KMS-11 (cell line): ENCODE measurements at regions not wholly inside any gene's neighbourhood (a gene's known extent, or its start where the extent isn't known, plus 50 kb on each side); places are given as distances from the start of the nearest gene placed in this dataset.

Source experiments
- H2AFZ ChIP-seq: fragments of 200-600 bp; sonication (generic); 2 replicates; pipeline ENCODE4 v1.6.1; 2016; ENCODE audit warnings: antibody characterized with exemption, mixed run types, low read depth
- H3K27ac ChIP-seq: fragments of 200-600 bp; sonication (generic); 2 replicates; pipeline ENCODE4 v1.6.1; 2016; ENCODE audit warnings: mild to moderate bottlenecking, mixed run types
- H3K27me3 ChIP-seq: fragments of 200-600 bp; sonication (generic); 2 replicates; pipeline ENCODE4 v1.6.1; 2017; ENCODE audit warnings: mild to moderate bottlenecking, low read depth, mixed run types, moderate library complexity; ENCODE audit not compliant: insufficient read depth
- H3K36me3 ChIP-seq: fragments of 200-600 bp; sonication (generic); 2 replicates; pipeline ENCODE4 v1.6.1; 2017; ENCODE audit warnings: mild to moderate bottlenecking, mixed run types; ENCODE audit not compliant: insufficient read depth
- H3K4me1 ChIP-seq: fragments of 200-600 bp; sonication (generic); 2 replicates; pipeline ENCODE4 v1.6.1; 2016; ENCODE audit warnings: mild to moderate bottlenecking, low read depth, mixed run types; ENCODE audit not compliant: poor library complexity, severe bottlenecking
- H3K4me2 ChIP-seq: fragments of 200-600 bp; sonication (generic); 2 replicates; pipeline ENCODE4 v1.7.0; 2016; ENCODE audit warnings: mild to moderate bottlenecking, mixed run types
- H3K4me3 ChIP-seq: fragments of 200-600 bp; sonication (generic); IDR thresholded peaks from 2 replicates; pipeline ENCODE4 v1.6.1; 2017; ENCODE audit warnings: low read depth, low read length, mixed read lengths; ENCODE audit not compliant: insufficient read depth
- H3K79me2 ChIP-seq: fragments of 200-600 bp; sonication (generic); 2 replicates; pipeline ENCODE4 v1.6.1; 2016; ENCODE audit warnings: low read depth, mixed run types; ENCODE audit not compliant: insufficient read depth
- H3K9ac ChIP-seq: fragments of 200-600 bp; sonication (generic); 2 replicates; pipeline ENCODE4 v1.6.1; 2016; ENCODE audit warnings: mild to moderate bottlenecking, mixed run types
- H4K20me1 ChIP-seq: fragments of 200-600 bp; sonication (generic); 2 replicates; pipeline ENCODE4 v1.6.1; 2016; ENCODE audit warnings: mild to moderate bottlenecking, mixed run types; ENCODE audit not compliant: insufficient read depth
- CTCF ChIP-seq: fragments of 200-600 bp; sonication (generic); conservative IDR thresholded peaks from 2 replicates; pipeline ENCODE4 v1.6.1; 2017; ENCODE audit warnings: low read depth, mild to moderate bottlenecking, antibody characterized with exemption, low read length, moderate library complexity, mixed read lengths

- H3K27ac ChIP-seq = no peak overlapping the region
- no peaks in the 10 kb centered on the region for H3K4me1 ChIP-seq
- H3K79me2 ChIP-seq = no peaks in the 10 kb centered on the region
- H2AFZ ChIP-seq = no peak overlapping the region
- H4K20me1 ChIP-seq = no peaks in the 10 kb centered on the region
- TF ChIP-seq CTCF = no peak
- H3K4me2 ChIP-seq = no peak overlapping the region
- no peaks in the 10 kb centered on the region for H3K36me3 ChIP-seq
- no peak overlapping the region for H3K9ac ChIP-seq
- no peaks in the 10 kb centered on the region for H3K27me3 ChIP-seq
- no peak overlapping the region for H3K4me3 ChIP-seq
Observed at GRCh38 chr3:64342940-64343688, 117.8 kb upstream of the PRICKLE2 start.

- no peaks in the 10 kb centered on the region for H3K79me2 ChIP-seq
- no peak overlapping the region for H3K4me3 ChIP-seq
Observed at GRCh38 chr3:64341296-64341695, 116.0 kb upstream of the PRICKLE2 start.

GRCh38 chr3:64340641-64341101, 115.4 kb upstream of the PRICKLE2 start:
- Histone ChIP-seq H3K36me3 (no peaks in the 10 kb centered on the region), H2AFZ (no peak overlapping the region), H3K27ac (no peak overlapping the region), H3K4me1 (no peaks in the 10 kb centered on the region), H4K20me1 (no peaks in the 10 kb centered on the region), H3K27me3 (no peaks in the 10 kb centered on the region), H3K79me2 (no peaks in the 10 kb centered on the region), H3K9ac (no peak overlapping the region), H3K4me3 (no peak overlapping the region), H3K4me2 (no peak overlapping the region)
- no peak for TF ChIP-seq CTCF

More at GRCh38 chr3:64341296-64341695, 116.0 kb upstream of the PRICKLE2 start:
- Histone ChIP-seq H4K20me1 (no peaks in the 10 kb centered on the region), H2AFZ (no peak overlapping the region), H3K4me2 (no peak overlapping the region), H3K4me1 (no peaks in the 10 kb centered on the region), H3K36me3 (no peaks in the 10 kb centered on the region), H3K27ac (no peak overlapping the region), H3K27me3 (no peaks in the 10 kb centered on the region), H3K9ac (no peak overlapping the region)
- no peak for TF ChIP-seq CTCF

- no peak overlapping the region for H3K9ac ChIP-seq
- no peaks in the 10 kb centered on the region for H3K79me2 ChIP-seq
- H3K36me3 ChIP-seq = no peaks in the 10 kb centered on the region
- H2AFZ ChIP-seq = no peak overlapping the region
- no peak for TF ChIP-seq CTCF
- no peak overlapping the region for H3K4me2 ChIP-seq
- H3K27me3 ChIP-seq = no peaks in the 10 kb centered on the region
- no peaks in the 10 kb centered on the region for H4K20me1 ChIP-seq
- H3K4me1 ChIP-seq = no peaks in the 10 kb centered on the region
- H3K4me3 ChIP-seq = no peak overlapping the region
- no peak overlapping the region for H3K27ac ChIP-seq
Observed at GRCh38 chr3:64336488-64336887, 111.2 kb upstream of the PRICKLE2 start.
